Right hindlimb (tissue), 1 donor: ENCODE measurements at regions not wholly inside any gene's neighbourhood (a gene's known extent, or its start where the extent isn't known, plus 50 kb on each side); places are given as distances from the start of the nearest gene placed in this dataset.

ENCODE experiments used
- DNase-seq: peaks from one replicate; pipeline ENCODE4 v3.0.0-alpha.2; 2018

DNA sequence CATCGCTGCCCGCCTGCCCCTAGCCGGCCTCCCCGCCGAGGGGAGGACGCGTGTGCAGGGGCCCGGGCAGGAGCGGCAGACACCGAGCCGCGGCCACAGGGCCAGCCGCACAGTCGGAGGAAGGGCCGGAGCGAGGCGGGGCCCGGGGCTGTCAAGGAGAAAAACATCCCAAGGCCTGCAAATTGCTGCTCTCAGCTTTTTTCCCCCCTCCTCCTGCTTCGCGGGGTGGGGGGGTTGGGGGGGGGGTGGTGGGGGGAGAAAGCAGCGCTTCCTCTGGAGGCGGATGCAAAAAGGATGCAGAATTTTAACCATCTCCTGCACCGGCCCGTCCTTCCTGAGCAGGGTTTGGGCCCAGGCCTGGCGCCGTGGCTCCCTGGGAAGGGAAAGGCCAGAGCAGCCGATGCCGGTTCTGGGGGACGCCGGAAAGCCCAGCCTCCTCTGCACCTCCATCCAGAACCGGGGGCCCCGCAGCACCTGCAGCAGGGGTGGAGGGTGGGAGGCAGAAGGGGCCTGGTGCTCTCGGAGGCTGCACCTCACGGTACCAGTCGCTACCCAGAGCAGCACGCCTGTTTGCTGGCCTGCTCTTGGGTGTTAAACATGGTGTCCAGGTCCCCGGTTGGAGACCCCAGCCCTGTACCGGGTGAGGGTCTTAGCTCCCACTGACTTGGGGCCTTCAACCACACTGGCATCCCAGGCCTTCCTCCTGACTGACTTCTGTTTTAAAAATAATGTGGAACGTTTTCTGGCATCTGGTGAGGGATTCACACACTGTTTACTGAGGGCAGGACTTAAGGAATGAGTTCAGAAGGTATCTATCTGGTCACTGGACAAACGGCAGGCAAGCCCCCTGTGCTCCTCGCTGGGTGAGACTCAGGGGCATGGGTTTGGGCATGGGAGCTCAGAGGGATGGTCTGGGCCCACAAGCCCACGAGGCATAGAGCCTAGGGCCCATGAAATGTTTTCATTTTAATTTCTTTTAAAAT, 77.4 kb upstream of the WNT7B start:
- DNase-seq: peak; percentile 93

DNA sequence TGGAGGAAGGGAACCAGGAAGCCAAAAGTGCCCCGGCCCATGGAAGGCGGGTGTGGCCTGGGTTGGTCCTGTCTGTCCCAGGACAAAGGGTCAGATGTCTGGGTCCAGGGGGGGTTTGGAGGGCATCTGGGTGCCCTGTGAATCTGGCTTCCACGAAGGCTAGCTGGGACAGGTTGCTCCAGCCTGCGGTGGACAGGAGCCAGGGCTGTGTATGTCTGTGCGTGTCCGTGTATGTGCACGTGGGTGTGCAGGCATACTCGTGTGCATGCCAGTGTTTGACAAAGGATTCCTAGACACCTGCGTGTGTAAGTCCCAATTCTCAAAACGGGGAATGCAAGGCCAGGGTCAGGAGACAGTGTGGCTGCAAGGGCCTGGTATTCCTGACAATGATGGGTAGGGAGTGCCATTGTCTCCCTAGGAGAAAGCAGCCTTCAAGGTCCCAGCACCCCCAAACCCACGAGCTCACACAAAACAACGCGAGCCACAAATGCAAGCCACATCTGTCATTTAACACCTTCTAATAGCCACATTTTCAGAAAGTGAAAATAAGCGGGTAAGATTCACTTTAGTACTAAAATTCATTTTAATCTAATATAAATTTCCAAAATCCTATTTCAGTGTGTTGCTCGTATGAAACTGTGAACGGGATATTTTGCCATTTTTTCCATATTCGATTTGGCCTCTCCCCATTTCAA, 78.4 kb upstream of the WNT7B start:
- DNase-seq: peak; percentile 16

DNA sequence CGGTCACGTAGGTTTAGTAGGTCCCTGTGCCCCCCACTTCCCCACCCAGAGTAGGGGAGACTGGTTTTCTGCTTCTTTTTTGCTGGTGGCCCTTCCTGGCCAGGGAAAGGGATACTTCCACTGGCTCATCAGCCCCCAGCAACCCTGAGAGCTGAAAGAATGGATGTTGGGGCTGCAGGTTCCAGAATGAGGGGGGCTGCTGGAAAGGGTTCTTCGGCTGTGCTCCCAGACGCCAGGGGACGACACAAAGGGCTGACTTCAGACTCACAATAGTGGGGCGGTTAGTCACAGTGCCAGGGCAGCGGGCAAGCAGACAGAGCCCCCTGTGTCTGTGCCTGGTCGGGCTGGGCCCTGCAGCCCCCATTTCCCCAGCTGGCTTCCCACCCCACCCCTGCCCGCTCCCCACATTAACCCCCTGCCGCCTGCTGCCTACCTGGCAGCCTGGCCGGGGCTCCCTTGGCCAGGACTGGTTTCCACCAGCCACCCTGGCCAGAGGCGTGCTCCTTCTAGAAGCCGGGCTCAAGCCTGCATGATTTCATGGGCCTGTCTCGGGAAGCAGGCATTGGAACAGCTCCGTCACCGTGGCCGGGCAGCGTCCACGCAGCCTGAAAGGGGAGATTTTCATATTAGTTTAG, 79.1 kb upstream of the WNT7B start:
- DNase-seq: peak; percentile 29

DNA sequence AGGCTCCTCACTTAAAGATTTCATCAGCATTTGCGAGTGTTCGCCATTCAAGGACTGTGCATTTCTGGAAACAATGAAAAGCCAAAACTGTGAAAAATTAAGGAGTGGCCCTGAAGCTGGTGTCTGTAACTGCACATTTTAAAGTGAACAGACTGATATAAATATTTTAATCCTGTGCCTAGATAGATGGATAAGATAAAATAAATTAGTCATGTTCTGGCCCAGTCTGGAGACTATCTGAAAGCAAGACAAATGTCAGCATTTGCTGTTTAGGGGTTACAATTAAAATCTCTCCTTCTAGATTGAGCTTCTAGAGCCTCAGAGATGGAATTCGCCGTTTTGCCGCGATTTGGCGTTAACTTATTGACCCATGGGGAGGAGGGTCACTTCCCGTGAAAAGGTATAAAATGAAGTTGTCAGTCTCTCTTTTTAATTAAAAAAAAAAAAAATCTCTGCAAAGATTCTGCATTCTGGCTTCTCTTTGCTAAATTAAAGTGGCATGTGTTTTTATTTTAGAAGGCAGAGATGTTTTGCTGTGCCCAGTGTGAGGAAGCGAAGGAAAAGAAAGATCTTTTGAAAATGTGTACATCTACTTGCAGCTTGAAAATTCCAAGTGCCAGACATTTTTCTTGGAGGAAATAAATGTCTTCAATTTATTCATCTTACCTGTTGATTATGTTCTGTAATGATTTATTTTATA, 79.7 kb upstream of the WNT7B start:
- DNase-seq: no peak

DNA sequence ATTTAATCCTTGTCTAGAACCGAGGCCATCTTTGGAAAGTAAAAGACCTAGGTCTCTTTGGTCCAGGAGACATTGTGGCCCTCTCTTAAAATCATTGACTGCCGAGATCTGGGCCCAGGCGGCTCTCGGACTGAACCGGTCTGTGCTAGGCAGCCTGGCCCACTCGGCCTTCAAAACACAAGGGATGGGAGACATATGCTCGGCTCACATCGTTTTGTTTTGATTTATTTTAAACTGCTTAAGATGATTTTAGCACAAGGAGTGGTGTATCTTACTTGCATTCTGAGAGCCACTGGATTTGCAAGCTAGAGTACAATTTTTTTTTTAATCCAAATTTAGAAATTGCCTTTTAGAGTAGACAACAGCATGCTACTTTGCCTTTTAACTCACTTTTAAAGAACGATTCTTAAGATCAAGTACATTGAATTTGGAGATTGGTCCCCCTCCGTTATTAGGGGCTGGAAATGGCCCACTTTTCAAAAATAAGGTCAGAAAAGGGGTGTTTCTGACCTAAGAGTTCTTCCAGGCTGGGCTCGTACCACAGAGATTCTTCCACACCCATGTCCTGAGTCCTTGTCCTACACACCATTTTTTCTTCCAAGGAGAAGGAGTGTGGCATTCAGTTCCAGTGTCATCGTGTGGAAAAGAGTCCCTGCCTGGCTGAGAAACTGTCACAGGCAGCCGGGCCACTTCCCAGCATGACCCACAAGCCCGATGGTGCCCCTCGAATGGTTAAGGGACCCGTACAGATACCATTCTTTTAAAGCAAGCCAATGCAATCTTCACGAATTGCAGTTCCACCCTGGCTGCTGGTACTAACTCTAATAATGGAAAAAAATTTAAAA, 80.5 kb upstream of the WNT7B start:
- no peak for DNase-seq

DNA sequence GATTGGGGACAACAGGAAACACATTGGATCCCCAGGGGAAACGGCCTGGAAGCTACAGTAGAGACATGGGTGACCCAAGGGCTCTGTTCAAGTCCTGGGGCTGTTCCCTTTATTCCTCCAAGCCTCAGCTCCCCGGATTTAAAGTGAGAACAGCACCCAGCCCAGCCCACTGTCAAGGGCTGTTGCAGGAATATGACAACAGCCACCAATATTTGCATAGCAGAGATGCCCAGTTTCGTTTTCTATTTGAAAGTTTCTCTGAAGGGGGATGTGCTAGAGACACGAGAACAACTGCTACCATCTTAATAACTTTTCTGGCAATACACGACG, 81.1 kb upstream of the WNT7B start:
- peak; percentile 16 for DNase-seq

DNA sequence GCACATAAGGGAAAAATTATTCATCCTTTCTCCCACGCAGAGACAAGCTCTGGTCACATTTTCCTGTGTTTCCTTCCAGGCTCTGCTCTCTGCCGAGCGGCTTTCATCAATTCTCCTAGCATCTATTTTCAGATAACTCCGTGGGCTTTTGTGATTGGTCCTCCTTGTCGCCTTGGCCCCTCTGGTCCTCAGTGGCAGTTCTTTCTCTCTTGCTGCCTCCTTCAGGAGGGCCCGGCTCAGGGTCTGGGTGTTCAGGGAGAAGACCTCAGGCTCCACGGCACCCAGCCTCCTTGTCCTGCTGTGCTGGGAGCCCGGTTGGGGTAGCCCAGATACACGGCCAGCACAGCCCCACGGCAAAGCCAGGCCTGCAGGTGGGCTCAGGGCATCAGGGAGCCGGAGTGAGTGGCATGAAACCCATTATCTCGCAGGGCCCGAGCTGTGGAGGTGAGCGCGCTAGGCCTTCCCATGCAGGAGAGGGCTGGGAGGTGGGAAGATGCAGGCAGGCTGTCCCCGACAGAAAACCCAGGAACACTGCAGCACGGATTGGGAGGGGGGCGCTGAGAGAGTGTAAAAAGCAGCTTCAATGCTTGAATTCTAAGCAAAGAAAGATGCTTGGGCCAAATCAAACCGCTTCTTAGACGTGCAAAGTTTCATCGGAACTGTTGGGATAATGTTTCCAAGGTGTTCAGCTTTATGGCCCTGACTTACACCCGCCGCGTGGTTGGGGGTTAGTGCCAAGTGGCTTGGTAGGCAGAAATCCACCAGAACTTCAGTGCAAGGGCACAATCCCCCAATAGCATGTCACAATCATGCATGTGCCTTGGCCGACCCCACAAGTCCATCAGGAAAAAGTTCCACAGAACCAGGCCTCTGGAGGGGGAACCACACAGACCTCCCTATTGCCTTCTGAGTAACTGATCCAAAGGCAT, 81.9 kb upstream of the WNT7B start:
- DNase-seq: peak; percentile 32

DNA sequence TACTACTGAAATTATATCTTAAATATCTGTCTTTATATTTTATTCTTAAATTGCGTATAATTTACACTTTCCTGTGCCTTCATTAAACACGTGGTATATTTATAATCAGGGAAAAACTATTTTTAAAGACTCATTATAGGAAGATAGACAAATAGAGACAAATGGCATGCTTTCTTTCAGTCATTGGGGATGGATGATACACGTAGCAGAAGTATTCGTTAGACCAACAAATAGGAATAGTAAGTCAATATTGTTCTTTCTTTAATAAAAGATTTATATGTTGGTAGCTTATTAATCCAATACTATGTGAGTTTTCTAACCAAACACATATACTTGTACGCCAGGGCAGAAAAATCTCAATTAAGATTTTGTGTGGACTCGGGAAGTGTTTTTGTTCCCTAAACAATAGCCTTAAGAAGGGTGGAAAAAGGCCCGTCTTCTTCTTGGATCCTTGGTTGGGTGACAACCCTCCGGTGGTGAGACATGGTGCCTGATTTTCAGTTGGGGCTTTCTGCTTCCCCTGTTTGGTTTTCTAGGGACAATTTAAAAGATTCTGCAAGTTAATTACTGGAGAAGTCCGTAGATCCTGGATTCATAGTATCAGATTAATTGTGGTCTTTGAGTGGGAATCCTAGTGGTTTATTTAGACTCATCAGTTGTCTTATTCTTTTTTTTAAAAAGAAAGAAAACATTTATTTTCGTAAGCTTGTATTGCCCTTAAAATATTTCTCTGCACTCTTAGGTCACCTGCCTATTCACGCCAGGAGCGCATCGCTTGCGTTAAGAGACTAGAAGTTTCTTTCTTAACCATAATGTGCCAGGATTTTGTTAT, 83.5 kb upstream of the WNT7B start:
- DNase-seq: no peak

DNA sequence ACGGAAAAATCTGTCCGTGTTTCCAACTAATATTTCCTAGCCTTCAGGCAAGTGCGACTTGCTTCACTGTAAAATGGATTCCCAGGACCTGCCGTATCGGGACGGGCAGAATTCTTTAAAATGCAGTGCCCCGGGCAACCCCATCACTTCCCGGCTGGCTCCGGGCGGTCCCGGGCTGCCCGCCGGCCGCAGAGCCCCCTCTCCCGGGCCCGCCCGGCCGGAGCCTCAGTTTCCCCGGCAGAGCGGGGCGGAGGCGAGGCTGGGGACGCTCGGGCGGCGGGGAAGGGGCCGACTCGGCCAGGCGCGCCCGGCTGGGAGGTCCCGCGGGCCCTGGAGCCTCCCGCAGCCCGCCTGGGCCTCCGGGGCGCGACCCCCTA, 84.2 kb upstream of the WNT7B start:
- no peak for DNase-seq

DNA sequence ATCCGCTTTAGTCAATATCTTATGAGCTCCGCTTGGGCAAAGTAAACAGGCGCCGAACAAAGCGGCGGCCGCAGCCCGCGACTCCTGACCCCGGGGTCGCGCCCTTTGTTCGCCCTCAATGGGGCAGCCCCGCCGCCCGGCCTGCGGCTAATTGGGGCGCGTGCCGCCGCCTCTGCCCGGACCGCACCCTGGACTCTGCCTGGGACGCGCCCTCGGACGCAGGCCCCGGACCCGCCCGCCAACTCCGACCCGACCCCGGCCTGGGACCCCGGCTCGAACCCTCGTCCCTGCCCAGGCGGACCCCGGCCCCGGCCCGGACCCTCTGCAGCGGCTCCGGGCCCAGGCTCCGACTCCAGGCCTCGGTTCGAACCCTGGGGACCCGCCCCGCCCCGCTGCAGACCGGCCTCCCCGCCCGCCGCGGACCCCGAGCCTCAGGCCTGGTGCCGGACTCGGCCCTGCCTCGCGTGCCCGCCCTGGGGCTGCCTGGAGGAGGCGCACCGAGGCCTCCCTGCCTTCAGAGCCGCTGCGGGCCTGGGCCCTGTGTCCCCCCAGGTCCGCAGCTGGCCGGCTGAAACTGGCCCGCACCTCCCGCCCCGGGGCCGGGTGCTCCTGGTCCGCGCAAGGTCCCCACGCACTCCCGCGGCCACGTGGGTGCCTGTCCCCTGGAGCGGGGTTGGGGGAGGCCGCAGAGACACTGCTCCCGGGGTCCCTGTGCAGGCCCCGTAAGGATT, 84.7 kb upstream of the WNT7B start:
- DNase-seq: no peak

DNA sequence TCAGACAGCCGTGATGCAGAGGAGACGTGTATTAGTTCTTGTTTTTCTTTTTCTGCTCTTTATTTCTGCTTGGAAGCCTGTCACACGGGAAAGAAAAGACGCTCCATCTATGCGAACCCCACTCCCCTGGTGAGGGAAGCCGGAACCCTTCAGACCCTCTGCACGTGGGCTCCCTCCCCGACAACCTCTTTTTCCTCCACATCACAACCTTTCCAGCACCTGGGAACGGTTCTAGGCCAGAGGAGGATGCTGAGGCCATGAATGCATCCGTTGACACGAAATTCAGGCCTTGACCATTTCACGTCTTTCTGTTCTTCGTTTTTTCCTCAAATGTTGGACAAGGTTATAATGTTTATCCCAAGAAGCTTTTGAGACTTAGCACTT, 85.3 kb upstream of the WNT7B start:
- DNase-seq: no peak

DNA sequence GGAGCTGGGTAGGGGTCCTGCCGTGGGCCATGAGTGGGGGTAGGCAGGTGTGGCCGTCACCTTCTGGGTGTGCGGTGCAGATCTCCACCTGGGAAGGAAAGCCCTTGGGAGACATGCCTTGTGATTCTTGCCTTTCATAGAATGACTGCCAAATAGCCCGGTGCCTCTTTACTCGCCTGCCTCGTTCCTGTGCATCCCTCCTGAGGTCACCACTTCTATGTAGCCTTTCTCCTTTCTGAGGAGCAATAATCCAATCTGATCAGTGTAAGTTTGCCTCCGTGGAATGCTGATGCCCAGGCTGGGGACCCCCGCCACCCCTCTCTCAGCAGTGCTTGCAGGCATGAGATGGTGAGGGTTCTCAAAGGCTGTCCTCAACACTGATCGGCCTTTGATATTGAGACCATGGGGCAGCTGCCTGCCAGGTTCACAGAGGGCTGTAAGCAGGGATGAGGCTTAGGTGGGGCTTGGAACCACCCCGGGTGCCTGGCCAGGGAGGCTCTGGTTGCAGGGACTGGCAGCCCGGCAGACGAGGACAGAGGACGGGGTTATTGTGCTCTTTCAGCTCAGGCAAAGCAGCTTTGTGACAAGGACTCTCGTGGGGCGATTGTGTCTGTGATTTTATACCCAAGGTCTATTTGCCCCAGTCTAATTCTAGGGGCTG, 86.1 kb upstream of the WNT7B start:
- peak; percentile 13 for DNase-seq

DNA sequence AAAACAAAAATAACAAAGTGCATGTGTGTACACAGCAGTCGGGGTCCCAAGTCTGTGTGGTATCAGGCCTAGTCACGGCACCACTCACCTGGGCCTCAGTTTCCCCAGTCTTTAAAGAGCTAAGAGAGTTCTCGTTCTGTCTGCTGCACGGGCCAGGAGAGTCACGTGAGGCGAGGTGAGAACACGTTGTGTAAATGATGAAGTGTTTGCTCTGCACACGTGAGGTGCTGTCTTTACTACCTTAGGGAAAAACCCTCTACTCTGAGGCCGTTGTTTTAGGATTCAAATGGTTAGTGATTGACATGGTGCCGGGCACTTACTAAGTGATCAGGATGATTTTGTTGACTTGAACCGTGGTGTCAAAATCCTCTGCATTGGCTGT, 86.5 kb upstream of the PPARA start:
- no peak for DNase-seq

DNA sequence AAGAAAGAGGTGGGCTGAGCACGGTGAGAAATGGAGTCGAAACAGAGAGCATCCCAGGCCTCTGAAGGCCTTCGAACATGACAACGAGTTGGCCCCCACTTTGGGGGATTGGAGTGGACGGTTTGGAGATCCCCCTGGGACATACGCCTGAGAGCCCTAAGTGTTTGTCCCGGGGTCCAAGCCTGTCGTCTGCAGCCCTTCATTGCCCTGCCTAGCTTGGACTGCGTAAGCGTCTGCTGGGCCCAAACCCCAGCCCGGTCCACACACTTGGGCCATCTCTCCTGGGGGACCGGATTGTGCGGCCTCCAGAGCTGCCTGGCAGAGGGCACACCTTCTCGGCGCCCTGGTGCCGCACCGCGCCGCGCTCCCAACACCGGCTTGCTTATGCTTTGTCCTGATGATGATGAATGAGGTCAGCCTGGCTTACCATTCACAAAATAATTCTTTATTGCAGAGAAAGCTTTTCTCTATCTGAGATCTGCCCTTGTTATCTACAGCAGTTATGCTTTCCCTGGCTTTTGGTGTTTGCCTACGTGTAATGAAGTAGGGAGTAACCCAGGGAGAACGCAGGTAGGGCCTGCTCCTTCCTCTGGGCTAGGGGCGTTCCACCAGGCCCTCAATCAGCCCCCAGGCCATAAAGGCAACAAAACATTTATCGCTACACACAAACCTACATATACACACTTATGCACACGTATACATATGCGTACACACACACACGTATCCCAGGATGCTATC, 85.9 kb upstream of the PPARA start:
- peak; percentile 5 for DNase-seq

DNA sequence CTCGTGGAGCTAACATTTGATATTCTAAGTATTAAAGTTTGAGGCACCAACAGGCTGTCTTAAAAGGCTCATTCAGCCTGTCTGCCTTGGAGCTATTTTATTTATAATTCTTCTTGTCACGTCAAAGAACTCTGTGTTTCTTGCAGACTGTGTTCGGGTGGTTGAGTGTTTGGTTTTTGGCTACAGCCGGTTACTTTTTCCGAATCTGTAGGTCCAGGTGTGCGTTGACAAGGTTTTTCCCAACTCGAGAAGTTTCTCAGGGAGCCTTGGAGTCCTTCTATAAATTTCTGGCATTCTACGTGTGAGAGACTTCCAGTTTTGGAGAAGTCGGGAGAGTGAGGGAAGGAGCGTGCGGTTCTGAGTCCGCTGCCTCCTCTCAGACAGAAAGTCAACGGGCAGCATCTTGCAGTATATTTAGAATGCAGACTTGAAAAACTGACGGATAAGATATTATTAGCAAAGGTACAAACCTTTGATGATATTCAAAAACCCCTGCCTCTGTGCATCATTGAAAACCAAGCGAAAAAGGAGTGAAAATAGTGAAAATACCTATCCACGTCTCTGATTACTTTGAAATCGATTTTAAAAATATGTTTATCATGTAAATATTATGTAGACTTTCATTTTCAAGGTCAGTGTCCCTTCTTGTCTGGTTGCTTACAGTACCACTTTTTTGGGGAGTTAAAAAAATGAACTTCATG, 85.2 kb upstream of the PPARA start:
- DNase-seq: peak; percentile 14

DNA sequence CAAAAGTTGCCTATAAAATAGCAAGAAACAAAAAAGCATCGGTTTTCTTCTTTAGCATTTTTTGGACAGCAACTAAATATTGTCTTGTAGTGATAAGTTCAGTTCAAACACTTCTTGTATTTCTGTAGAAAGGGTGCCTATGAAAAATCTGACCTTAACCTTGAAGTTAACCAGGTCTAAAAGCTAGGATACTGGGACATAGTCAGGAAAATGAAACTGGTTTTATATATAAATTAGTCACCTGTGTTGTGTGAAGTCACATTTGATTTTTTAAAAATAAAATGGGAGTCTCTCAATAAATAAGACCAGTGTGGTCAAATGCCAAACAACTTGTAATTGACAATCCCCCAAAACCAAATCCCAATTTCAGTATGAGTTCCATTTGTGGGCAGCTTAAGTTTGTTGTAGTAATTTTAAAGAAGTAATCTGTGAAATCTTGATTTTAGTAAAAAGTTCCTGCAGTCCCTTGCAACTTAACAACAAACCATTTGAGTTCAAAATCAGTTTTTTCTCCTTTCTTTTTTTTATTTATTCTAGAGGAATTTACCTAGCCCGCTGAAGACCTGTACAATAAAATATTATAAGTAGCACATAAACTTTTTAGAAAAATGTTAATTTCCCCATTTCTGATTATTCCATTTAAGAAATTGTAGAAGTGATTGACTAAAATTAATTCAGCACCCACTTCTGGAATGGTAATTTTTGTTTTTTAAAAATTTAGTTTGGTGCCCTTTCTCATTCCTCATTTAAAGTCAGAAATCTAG, 84.5 kb upstream of the PPARA start:
- no peak for DNase-seq

DNA sequence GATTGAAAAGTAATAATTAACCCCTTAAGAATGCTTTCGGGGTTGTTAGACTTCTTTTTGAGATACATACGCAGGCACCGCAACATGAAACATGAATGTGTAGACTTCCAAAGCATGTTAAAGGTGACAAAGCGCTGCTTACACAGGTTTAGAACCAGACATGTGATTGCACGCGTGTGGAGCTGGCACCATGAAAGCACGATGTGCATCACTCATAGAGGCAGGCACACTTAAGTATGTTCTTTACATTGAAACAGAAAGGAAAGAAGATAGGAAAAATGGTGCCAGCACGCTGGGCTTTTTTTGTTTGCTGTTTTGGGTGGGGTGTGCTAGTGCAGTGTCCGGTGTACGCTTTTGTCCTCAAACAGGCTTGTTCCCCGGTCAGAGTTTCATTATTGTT, 83.6 kb upstream of the PPARA start:
- peak; percentile 7 for DNase-seq
